HG03025 (cell line): ENCODE measurements at regions not wholly inside any gene's neighbourhood (a gene's known extent, or its start where the extent isn't known, plus 50 kb on each side); places are given as distances from the start of the nearest gene placed in this dataset.
A peak's percentile ranks its signal among the peaks of the same experiment; 100 is the strongest.

Experiments used
- ATAC-seq: cut with Tn5 transposase; IDR thresholded peaks from one replicate; pipeline ENCODE4 v1.9.1; 2021; ENCODE audit warnings: mild to moderate bottlenecking, moderate library complexity; ENCODE audit not compliant: unreplicated experiment, low FRiP score

GRCh38 chr1:173128742-173129141 is 78.0 kb upstream of the TNFSF18 start:
- ATAC-seq: no peak

- no peak for ATAC-seq
Measured at GRCh38 chr1:173127369-173128307, 76.9 kb upstream of the TNFSF18 start.

- no peak for ATAC-seq
Measured at GRCh38 chr1:173126421-173126820, 75.7 kb upstream of the TNFSF18 start.

GRCh38 chr1:173122958-173123852 is 72.5 kb upstream of the TNFSF18 start:
- no peak for ATAC-seq

- ATAC-seq: no peak
Measured at GRCh38 chr1:173122344-173122935, 71.7 kb upstream of the TNFSF18 start.

GRCh38 chr1:173118404-173118803 is 67.7 kb upstream of the TNFSF18 start:
- ATAC-seq: no peak

GRCh38 chr1:173117761-173118160 is 67.0 kb upstream of the TNFSF18 start:
- no peak for ATAC-seq

- no peak for ATAC-seq
Measured at GRCh38 chr1:173117108-173117633, 66.4 kb upstream of the TNFSF18 start.

- no peak for ATAC-seq
Measured at GRCh38 chr1:173114346-173114745, 63.6 kb upstream of the TNFSF18 start.

GRCh38 chr1:173113015-173113741 is 62.4 kb upstream of the TNFSF18 start:
- no peak for ATAC-seq

GRCh38 chr1:173112129-173112528 is 61.4 kb upstream of the TNFSF18 start:
- peak; percentile 98 for ATAC-seq

- no peak for ATAC-seq
Measured at GRCh38 chr1:173107696-173108095, 57.0 kb upstream of the TNFSF18 start.

GRCh38 chr1:173103006-173103405 is 52.3 kb upstream of the TNFSF18 start:
- ATAC-seq: no peak

GRCh38 chr1:173101589-173101988 is 50.8 kb upstream of the TNFSF18 start:
- no peak for ATAC-seq

GRCh38 chr1:173100476-173101107 is 49.9 kb upstream of the TNFSF18 start:
- no peak for ATAC-seq
